Erythroblast (primary cell): ENCODE measurements at regions not wholly inside any gene's neighbourhood (a gene's known extent, or its start where the extent isn't known, plus 50 kb on each side); places are given as distances from the start of the nearest gene placed in this dataset.

Experiments used
- GATA1 ChIP-seq: IDR thresholded peaks from 2 replicates; pipeline ENCODE4 v1.6.1; 2011; ENCODE audit warnings: low read depth, mild to moderate bottlenecking, control low read depth, low read length, moderate library complexity
- POLR2A ChIP-seq: IDR thresholded peaks from 2 replicates; pipeline ENCODE4 v1.6.1; 2011; ENCODE audit warnings: mild to moderate bottlenecking, low read length

GRCh38 chr6:22819209-22819608, 249.8 kb downstream of the HDGFL1 start:
- no peak for TF ChIP-seq POLR2A
- no peak for TF ChIP-seq GATA1
